Activated CD4-positive, alpha-beta T cell treated with anti-CD3 and anti-CD28 coated beads for 36 hours (primary cell): ENCODE measurements at regions not wholly inside any gene's neighbourhood (a gene's known extent, or its start where the extent isn't known, plus 50 kb on each side); places are given as distances from the start of the nearest gene placed in this dataset.

Experiments
- ATAC-seq: fragments of 200-7000 bp; cut with Tn5 transposase; one replicate; pipeline ENCODE4 v1.10.0; 2021; ENCODE audit warnings: mild to moderate bottlenecking, moderate library complexity
- CTCF ChIA-PET: fragments of 350-600 bp; sonication (Branson Sonifier 250); formaldehyde crosslinking; loops from one replicate; lab custom pipeline; 2021; ENCODE audit warnings: antibody characterized with exemption; lab: Charles Lee
- POLR2A ChIA-PET: fragments of 350-600 bp; sonication (Branson Sonifier 250); formaldehyde crosslinking; loops from one replicate; lab custom pipeline; 2021; ENCODE audit warnings: antibody characterized with exemption, inconsistent platforms; lab: Charles Lee
- DNase-seq: peaks from one replicate; pipeline ENCODE4 v3.0.0-alpha.2; 2020
- H3K27ac Mint-ChIP-seq: one replicate; pipeline ENCODE4 v1.8.0; 2021; ENCODE audit warnings: mixed read lengths
- H3K27me3 Mint-ChIP-seq: one replicate; pipeline ENCODE4 v1.8.0; 2021; ENCODE audit warnings: mixed read lengths
- H3K36me3 Mint-ChIP-seq: one replicate; pipeline ENCODE4 v1.8.0; 2021; ENCODE audit warnings: low read depth, mixed read lengths
- H3K4me1 Mint-ChIP-seq: one replicate; pipeline ENCODE4 v1.8.0; 2021; ENCODE audit warnings: mixed read lengths
- H3K4me3 Mint-ChIP-seq: one replicate; pipeline ENCODE4 v1.8.0; 2021; ENCODE audit warnings: mild to moderate bottlenecking, moderate library complexity, mixed read lengths
- H3K9me3 Mint-ChIP-seq: one replicate; pipeline ENCODE4 v1.8.0; 2021; ENCODE audit warnings: low read depth, mixed read lengths
- intact Hi-C, 2 experiments: fragments of 100-400 bp; cut with DNase I in 1 of 2; cut with micrococcal nuclease in 1 of 2; formaldehyde crosslinking; loops; one replicate each; pipeline versions ENCODE4 v1.14.2 to v1.15.1; 2022 to 2024; cut with DNase I, micrococcal nuclease

GRCh38 chr5:33317271-33317670, 123.5 kb upstream of the TARS1 start:
- Mint-ChIP-seq H3K4me1 (peaks cover 7% of the 10 kb centered on the region), H3K27ac (no peak overlapping the region), H3K36me3 (no peaks in the 10 kb centered on the region), H3K27me3 (peaks cover 5% of the 10 kb centered on the region), H3K9me3 (no peaks in the 10 kb centered on the region), H3K4me3 (no peak overlapping the region)
- POLR2A ChIA-PET: no interaction called here
- ATAC-seq: no peak
- intact Hi-C loops: no loop called here
- CTCF ChIA-PET: no interaction called here
- DNase-seq: no peak

GRCh38 chr5:33319151-33319550, 121.6 kb upstream of the TARS1 start:
- H3K4me1 Mint-ChIP-seq: peaks cover 7% of the 10 kb centered on the region
- DNase-seq: no peak
- no peak for ATAC-seq
- H3K36me3 Mint-ChIP-seq: no peaks in the 10 kb centered on the region
- H3K27ac Mint-ChIP-seq: no peak overlapping the region
- ChIA-PET POLR2A (no interaction called here), CTCF (no interaction called here)
- no peaks in the 10 kb centered on the region for H3K9me3 Mint-ChIP-seq
- intact Hi-C loops: no loop called here
- peaks cover 3% of the 10 kb centered on the region for H3K27me3 Mint-ChIP-seq
- H3K4me3 Mint-ChIP-seq: no peak overlapping the region

GRCh38 chr5:33319841-33320240, 120.9 kb upstream of the TARS1 start:
- peaks cover 7% of the 10 kb centered on the region for H3K4me1 Mint-ChIP-seq
- intact Hi-C loops: no loop called here
- H3K27ac Mint-ChIP-seq: no peak overlapping the region
- ChIA-PET POLR2A (no interaction called here), CTCF (no interaction called here)
- no peaks in the 10 kb centered on the region for H3K9me3 Mint-ChIP-seq
- ATAC-seq (no peak), DNase-seq (no peak)
- no peaks in the 10 kb centered on the region for H3K36me3 Mint-ChIP-seq
- no peaks in the 10 kb centered on the region for H3K27me3 Mint-ChIP-seq
- H3K4me3 Mint-ChIP-seq: no peak overlapping the region

- H3K4me3 Mint-ChIP-seq: no peak overlapping the region
Observed at GRCh38 chr5:33321026-33321425, 119.7 kb upstream of the TARS1 start.

GRCh38 chr5:33322632-33323031, 118.1 kb upstream of the TARS1 start:
- Mint-ChIP-seq H3K9me3 (no peaks in the 10 kb centered on the region), H3K27ac (no peak overlapping the region), H3K4me3 (no peak overlapping the region), H3K4me1 (no peaks in the 10 kb centered on the region), H3K36me3 (no peaks in the 10 kb centered on the region), H3K27me3 (peaks cover 2% of the 10 kb centered on the region)
- ChIA-PET POLR2A (no interaction called here), CTCF (no interaction called here)
- no peak for ATAC-seq
- DNase-seq: no peak
- intact Hi-C loops: no loop called here

More at GRCh38 chr5:33321026-33321425, 119.7 kb upstream of the TARS1 start:
- DNase-seq: no peak
- no peak for ATAC-seq
- ChIA-PET CTCF (no interaction called here), POLR2A (no interaction called here)
- H3K27me3 Mint-ChIP-seq: no peaks in the 10 kb centered on the region
- intact Hi-C loops: no loop called here
- H3K27ac Mint-ChIP-seq: no peak overlapping the region
- no peaks in the 10 kb centered on the region for H3K9me3 Mint-ChIP-seq
- H3K36me3 Mint-ChIP-seq: no peaks in the 10 kb centered on the region
- H3K4me1 Mint-ChIP-seq: peaks cover 7% of the 10 kb centered on the region

- no peaks in the 10 kb centered on the region for H3K36me3 Mint-ChIP-seq
- H3K9me3 Mint-ChIP-seq: no peaks in the 10 kb centered on the region
- DNase-seq: no peak
- no peaks in the 10 kb centered on the region for H3K4me1 Mint-ChIP-seq
- no peak for ATAC-seq
- ChIA-PET CTCF (no interaction called here), POLR2A (no interaction called here)
- intact Hi-C loops: no loop called here
- no peak overlapping the region for H3K27ac Mint-ChIP-seq
- no peak overlapping the region for H3K4me3 Mint-ChIP-seq
- peaks cover 2% of the 10 kb centered on the region for H3K27me3 Mint-ChIP-seq
Observed at GRCh38 chr5:33324667-33325307, 116.0 kb upstream of the TARS1 start.

GRCh38 chr5:33328818-33329217, 111.9 kb upstream of the TARS1 start:
- intact Hi-C loops: no loop called here
- H3K9me3 Mint-ChIP-seq: no peaks in the 10 kb centered on the region
- ATAC-seq (no peak), DNase-seq (no peak)
- CTCF ChIA-PET: no interaction called here
- H3K4me1 Mint-ChIP-seq: no peaks in the 10 kb centered on the region
- no peak overlapping the region for H3K4me3 Mint-ChIP-seq
- no peak overlapping the region for H3K27ac Mint-ChIP-seq
- POLR2A ChIA-PET: no interaction called here
- H3K36me3 Mint-ChIP-seq: no peaks in the 10 kb centered on the region
- H3K27me3 Mint-ChIP-seq: peaks cover 2% of the 10 kb centered on the region

- Mint-ChIP-seq H3K27ac (no peak overlapping the region), H3K36me3 (no peaks in the 10 kb centered on the region), H3K4me1 (no peaks in the 10 kb centered on the region), H3K9me3 (no peaks in the 10 kb centered on the region), H3K4me3 (no peak overlapping the region), H3K27me3 (peaks cover 2% of the 10 kb centered on the region)
- DNase-seq (no peak), ATAC-seq (no peak)
- ChIA-PET POLR2A (no interaction called here), CTCF (interaction anchor here (0.7 kb wide), 1 partner anchor 708 kb away, joined by 3 read pairs; no protein-coding TSS in a partner anchor)
- intact Hi-C loops: no loop called here
Observed at GRCh38 chr5:33329891-33330290, 110.9 kb upstream of the TARS1 start.

- Mint-ChIP-seq H3K36me3 (no peaks in the 10 kb centered on the region), H3K9me3 (no peaks in the 10 kb centered on the region), H3K4me3 (no peak overlapping the region), H3K27me3 (peaks cover 2% of the 10 kb centered on the region), H3K4me1 (no peaks in the 10 kb centered on the region), H3K27ac (no peak overlapping the region)
- ChIA-PET POLR2A (no interaction called here), CTCF (no interaction called here)
- ATAC-seq (no peak), DNase-seq (no peak)
- intact Hi-C loops: no loop called here
Observed at GRCh38 chr5:33330426-33330825, 110.3 kb upstream of the TARS1 start.

- ChIA-PET CTCF (no interaction called here), POLR2A (no interaction called here)
- H3K36me3 Mint-ChIP-seq: no peaks in the 10 kb centered on the region
- ATAC-seq: no peak
- H3K27me3 Mint-ChIP-seq: peaks cover 2% of the 10 kb centered on the region
- intact Hi-C loops: no loop called here
- no peak overlapping the region for H3K27ac Mint-ChIP-seq
- H3K4me1 Mint-ChIP-seq: no peaks in the 10 kb centered on the region
- no peak overlapping the region for H3K4me3 Mint-ChIP-seq
- DNase-seq: no peak
- H3K9me3 Mint-ChIP-seq: no peaks in the 10 kb centered on the region
Observed at GRCh38 chr5:33330992-33331391, 109.8 kb upstream of the TARS1 start.

GRCh38 chr5:33332804-33333203, 108.0 kb upstream of the TARS1 start:
- DNase-seq (no peak), ATAC-seq (no peak)
- ChIA-PET CTCF (no interaction called here), POLR2A (no interaction called here)
- Mint-ChIP-seq H3K9me3 (no peaks in the 10 kb centered on the region), H3K4me1 (no peaks in the 10 kb centered on the region), H3K36me3 (no peaks in the 10 kb centered on the region), H3K27me3 (no peaks in the 10 kb centered on the region), H3K27ac (no peak overlapping the region), H3K4me3 (no peak overlapping the region)
- intact Hi-C loops: no loop called here

GRCh38 chr5:33334829-33335228, 105.9 kb upstream of the TARS1 start:
- Mint-ChIP-seq H3K4me1 (no peaks in the 10 kb centered on the region), H3K27ac (no peak overlapping the region), H3K9me3 (no peaks in the 10 kb centered on the region), H3K4me3 (no peak overlapping the region), H3K36me3 (no peaks in the 10 kb centered on the region), H3K27me3 (no peaks in the 10 kb centered on the region)
- intact Hi-C loops: no loop called here
- ChIA-PET POLR2A (no interaction called here), CTCF (interaction anchor here (0.6 kb wide), 1 partner anchor 177 kb away, joined by 3 read pairs; no protein-coding TSS in a partner anchor)
- ATAC-seq (no peak), DNase-seq (no peak)
